ENCODE measurements at regions not wholly inside any gene's neighbourhood (a gene's known extent, or its start where the extent isn't known, plus 50 kb on each side); places are given as distances from the start of the nearest gene placed in this dataset.

- no peak for DNase-seq (ENCODE audit: low read depth)
- TF ChIP-seq, protein P1, sequence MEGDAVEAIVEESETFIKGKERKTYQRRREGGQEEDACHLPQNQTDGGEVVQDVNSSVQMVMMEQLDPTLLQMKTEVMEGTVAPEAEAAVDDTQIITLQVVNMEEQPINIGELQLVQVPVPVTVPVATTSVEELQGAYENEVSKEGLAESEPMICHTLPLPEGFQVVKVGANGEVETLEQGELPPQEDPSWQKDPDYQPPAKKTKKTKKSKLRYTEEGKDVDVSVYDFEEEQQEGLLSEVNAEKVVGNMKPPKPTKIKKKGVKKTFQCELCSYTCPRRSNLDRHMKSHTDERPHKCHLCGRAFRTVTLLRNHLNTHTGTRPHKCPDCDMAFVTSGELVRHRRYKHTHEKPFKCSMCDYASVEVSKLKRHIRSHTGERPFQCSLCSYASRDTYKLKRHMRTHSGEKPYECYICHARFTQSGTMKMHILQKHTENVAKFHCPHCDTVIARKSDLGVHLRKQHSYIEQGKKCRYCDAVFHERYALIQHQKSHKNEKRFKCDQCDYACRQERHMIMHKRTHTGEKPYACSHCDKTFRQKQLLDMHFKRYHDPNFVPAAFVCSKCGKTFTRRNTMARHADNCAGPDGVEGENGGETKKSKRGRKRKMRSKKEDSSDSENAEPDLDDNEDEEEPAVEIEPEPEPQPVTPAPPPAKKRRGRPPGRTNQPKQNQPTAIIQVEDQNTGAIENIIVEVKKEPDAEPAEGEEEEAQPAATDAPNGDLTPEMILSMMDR (IDR thresholded peaks at IDR 0.05; ENCODE audit: insufficient read depth, low read depth, low read length): no peak
- Histone ChIP-seq H3K4me3 (ENCODE audit: low read depth, low read length) (no peak overlapping the region), H3K36me3 (ENCODE audit: control insufficient read depth, insufficient read depth, low read length) (no peaks in the 10 kb centered on the region), H3K27me3 (ENCODE audit: control insufficient read depth, insufficient read depth, low read length) (no peaks in the 10 kb centered on the region)
- ChIA-PET POLR2A (no interaction called here), CTCF (no interaction called here)
Observed at GRCh38 chr4:175884048-175884447, 72.0 kb upstream of the GPM6A start.

DNA sequence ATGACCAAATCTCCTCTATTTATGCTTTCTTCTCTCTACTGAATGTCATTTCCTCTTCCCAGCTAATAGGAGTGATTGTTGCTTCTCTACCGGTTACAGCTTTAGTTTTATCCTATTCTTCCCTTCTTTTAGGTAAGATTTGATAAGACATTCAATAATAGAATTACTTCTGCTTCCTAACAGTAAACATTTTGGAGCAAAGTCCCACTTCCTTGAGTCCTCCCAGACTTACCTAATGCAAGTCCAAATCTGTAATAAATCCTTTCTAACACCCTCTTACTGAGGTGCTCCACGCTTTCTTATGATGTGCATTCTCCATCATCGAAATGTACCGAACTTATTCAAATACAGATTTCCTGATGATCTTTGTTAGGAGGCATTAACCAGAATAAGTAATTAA lies 79.2 kb upstream of the GPM6A start:
- Histone ChIP-seq H3K36me3 (ENCODE audit: control insufficient read depth, insufficient read depth, low read length) (no peaks in the 10 kb centered on the region), H3K27me3 (ENCODE audit: control insufficient read depth, insufficient read depth, low read length) (no peaks in the 10 kb centered on the region), H3K4me3 (ENCODE audit: low read depth, low read length) (no peak overlapping the region)
- no peak for DNase-seq (ENCODE audit: low read depth)
- ChIA-PET POLR2A (no interaction called here), CTCF (interaction anchor here (1.1 to 1.2 kb wide), 4 partner anchors 8 to 1127 kb away, joined by 3 to 5 read pairs (median 4); no protein-coding TSS in a partner anchor)
- TF ChIP-seq, protein P1 (IDR thresholded peaks at IDR 0.05; ENCODE audit: insufficient read depth, low read depth, low read length): no peak

- CTCF ChIA-PET: interaction anchor here (1.1 to 1.2 kb wide), 4 partner anchors 9 to 1127 kb away, joined by 3 to 5 read pairs (median 4); no protein-coding TSS in a partner anchor
- POLR2A ChIA-PET: no interaction called here
Observed at GRCh38 chr4:175891851-175892250, 79.8 kb upstream of the GPM6A start.

DNA sequence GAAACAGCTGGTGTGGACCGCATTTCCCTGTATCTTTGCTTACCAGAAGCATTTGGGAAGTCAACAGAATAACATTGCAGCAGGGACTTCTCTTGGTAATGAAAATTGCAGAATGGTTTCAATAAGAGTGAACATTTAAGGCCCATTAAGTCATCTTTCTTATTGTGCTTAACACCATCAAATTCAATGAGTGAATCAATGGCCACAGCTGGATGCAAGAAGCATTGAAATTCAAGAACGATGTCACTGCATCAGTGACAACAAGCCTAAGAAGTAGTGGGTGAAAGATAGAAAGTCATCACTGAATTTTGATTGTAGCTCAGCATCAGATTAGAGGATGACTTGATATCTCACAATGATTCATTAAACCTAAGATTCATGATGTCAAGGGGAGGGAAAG lies 93.9 kb upstream of the GPM6A start:
- ChIA-PET CTCF (no interaction called here), POLR2A (no interaction called here)
- H3K27me3 ChIP-seq (ENCODE audit: control insufficient read depth, insufficient read depth, low read length): no peaks in the 10 kb centered on the region
- no peak for DNase-seq (ENCODE audit: low read depth)
- no peak overlapping the region for H3K4me3 ChIP-seq (ENCODE audit: low read depth, low read length)
- TF ChIP-seq, protein P1 (IDR thresholded peaks at IDR 0.05; ENCODE audit: insufficient read depth, low read depth, low read length): no peak
- H3K36me3 ChIP-seq (ENCODE audit: control insufficient read depth, insufficient read depth, low read length): no peaks in the 10 kb centered on the region

More at GRCh38 chr4:175891851-175892250, 79.8 kb upstream of the GPM6A start:
- TF ChIP-seq, protein P1 (IDR thresholded peaks at IDR 0.05; ENCODE audit: insufficient read depth, low read depth, low read length): peak; percentile 32; the same call in 1 of the 2 replicates
- Histone ChIP-seq H3K36me3 (ENCODE audit: control insufficient read depth, insufficient read depth, low read length) (no peaks in the 10 kb centered on the region), H3K27me3 (ENCODE audit: control insufficient read depth, insufficient read depth, low read length) (no peaks in the 10 kb centered on the region), H3K4me3 (ENCODE audit: low read depth, low read length) (no peak overlapping the region)
- DNase-seq (ENCODE audit: low read depth): no peak

DNA sequence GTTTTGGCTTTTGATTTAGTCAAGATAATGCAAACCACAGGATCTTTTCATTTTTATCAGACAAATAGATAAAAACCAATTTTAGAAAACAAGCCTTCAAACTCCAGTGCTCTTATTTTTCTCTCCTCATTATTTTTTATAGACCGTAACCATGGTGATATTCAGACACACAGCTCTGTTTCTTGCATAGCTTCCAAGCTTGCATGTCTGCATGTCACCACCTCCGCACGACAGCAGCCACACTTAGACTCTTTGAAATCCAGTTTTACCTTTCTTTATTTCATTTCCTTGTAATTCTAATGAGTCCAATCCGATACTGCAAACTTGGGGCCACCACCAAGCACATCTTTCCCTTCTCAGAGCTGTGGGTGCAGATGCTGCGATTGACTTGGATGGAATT lies 94.3 kb upstream of the GPM6A start:
- CTCF ChIA-PET: interaction anchor here (0.6 kb wide), 1 partner anchor 136 kb away, joined by 3 read pairs; no protein-coding TSS in a partner anchor
- POLR2A ChIA-PET: no interaction called here
- H3K4me3 ChIP-seq (ENCODE audit: low read depth, low read length): no peak overlapping the region

More for the DNA sequence above, 94.3 kb upstream of the GPM6A start:
- H3K36me3 ChIP-seq (ENCODE audit: control insufficient read depth, insufficient read depth, low read length): no peaks in the 10 kb centered on the region
- no peaks in the 10 kb centered on the region for H3K27me3 ChIP-seq (ENCODE audit: control insufficient read depth, insufficient read depth, low read length)
- TF ChIP-seq, protein P1 (IDR thresholded peaks at IDR 0.05; ENCODE audit: insufficient read depth, low read depth, low read length): no peak
- DNase-seq (ENCODE audit: low read depth): no peak

All from BJ (cell line).